Stomach (tissue), 8 donors: ENCODE measurements at regions not wholly inside any gene's neighbourhood (a gene's known extent, or its start where the extent isn't known, plus 50 kb on each side); places are given as distances from the start of the nearest gene placed in this dataset.

Experiments
- DNase-seq, 2 donors: peaks; one replicate each; pipeline versions ENCODE4 v3.0.0 to v3.0.0-alpha.2; 2013 to 2019
- H3K27ac ChIP-seq, 5 donors: fragments of 200-600 bp in 4 of 5; sonication (generic) in 4 of 5; one replicate each; pipeline ENCODE4 v1.5.1; 2013 to 2019; ENCODE audit warnings: mild to moderate bottlenecking in 1 of 5, moderate library complexity in 1 of 5
- H3K27me3 ChIP-seq, 3 donors: fragments of 200-600 bp; sonication (generic); one replicate each; pipeline ENCODE4 v1.5.1; 2017 to 2019; ENCODE audit warnings: mixed run types in 1 of 3
- H3K36me3 ChIP-seq, 4 donors: fragments of 200-600 bp; sonication (generic); 1 replicate in 3 of 4; 2 replicates in 1 of 4; pipeline ENCODE4 v1.5.1; 2016 to 2019
- H3K4me1 ChIP-seq, 4 donors: fragments of 200-600 bp; sonication (generic); one replicate each; pipeline ENCODE4 v1.5.1; 2016 to 2019
- H3K4me3 ChIP-seq, 4 donors: fragments of 200-600 bp; sonication (generic) in 3 of 4; one replicate each; pipeline ENCODE4 v1.5.1; 2016 to 2019; ENCODE audit warnings: mild to moderate bottlenecking in 1 of 4
- H3K9me3 ChIP-seq, 4 donors: fragments of 200-600 bp; sonication (generic); one replicate each; pipeline ENCODE4 v1.5.1; 2016 to 2019
- CTCF ChIP-seq, 7 experiments: fragments of 450-650 bp in 4 of 7; fragments of 200-600 bp in 3 of 7; sonication (generic) in 3 of 7; IDR thresholded peaks; one replicate each; pipeline ENCODE4 v1.5.1; 2016 to 2019; ENCODE audit warnings: antibody characterized with exemption in 7 of 7, control low read depth in 2 of 7, mild to moderate bottlenecking in 1 of 7
- EP300 ChIP-seq: sonication (generic); formaldehyde crosslinking; IDR thresholded peaks from one replicate; pipeline ENCODE4 v1.6.1; 2017; ENCODE audit warnings: antibody characterized with exemption
- POLR2A ChIP-seq, 4 donors: fragments of 450-650 bp; IDR thresholded peaks; one replicate each; pipeline ENCODE4 v1.6.1; 2016; ENCODE audit warnings: antibody characterized with exemption in 4 of 4, control low read depth in 2 of 4, mild to moderate bottlenecking in 1 of 4, moderate library complexity in 1 of 4
- POLR2AphosphoS5 ChIP-seq, 3 donors: sonication (generic); formaldehyde crosslinking; IDR thresholded peaks; one replicate each; pipeline ENCODE4 v1.6.1; 2016; ENCODE audit warnings: antibody characterized with exemption in 3 of 3
- WGBS, 5 donors: extraction: QIAGEN DNeasy Blood & Tissue Kit in 3 of 5; methylation state at CpG; one replicate each; pipeline versions ENCODE4 v1.1.5 to v1.1.7; 2013 to 2018; 5-methylcytosine and 5-hydroxymethylcytosine counted together
- intact Hi-C: fragments of 100-400 bp; cut with DNase I; formaldehyde crosslinking; loops from one replicate; pipeline ENCODE4 v1.15.1; 2023; ENCODE audit warnings: low total_unique reads
- donor health status: healthy with polysubstance abuse.
- donor health status: Bipolar disorder and iron deficiency.
- donor health status: healthy.

- intact Hi-C loops, result no loop called here
- no peaks in the 10 kb centered on the region for H3K27me3 ChIP-seq
- 82 to 90% (median 86%) methylated on average over 7 of the region's 7 CpGs for WGBS, 5 donors
- TF ChIP-seq EP300 (no peak), POLR2A (IDR thresholded peaks at IDR 0.05) (no peak), POLR2AphosphoS5 (IDR thresholded peaks at IDR 0.05) (no peak), CTCF (IDR thresholded peaks at IDR 0.05) (no peak)
- no peaks in the 10 kb centered on the region for H3K36me3 ChIP-seq
- no peaks in the 10 kb centered on the region for H3K9me3 ChIP-seq
- H3K4me1 ChIP-seq, result no peaks in the 10 kb centered on the region
- no peak overlapping the region for H3K4me3 ChIP-seq
- no peak for DNase-seq
- no peak overlapping the region for H3K27ac ChIP-seq
Observed at GRCh38 chr4:26124753-26125321, 196.0 kb upstream of the RBPJ start.

- TF ChIP-seq CTCF (IDR thresholded peaks at IDR 0.05) (no peak), POLR2A (IDR thresholded peaks at IDR 0.05) (no peak), EP300 (no peak), POLR2AphosphoS5 (IDR thresholded peaks at IDR 0.05) (no peak)
- Histone ChIP-seq H3K27ac (no peak overlapping the region), H3K4me3 (no peak overlapping the region), H3K9me3 (no peaks in the 10 kb centered on the region), H3K27me3 (no peaks in the 10 kb centered on the region), H3K4me1 (no peaks in the 10 kb centered on the region), H3K36me3 (no peaks in the 10 kb centered on the region)
- DNase-seq, result no peak
- WGBS, 5 donors, result 64 to 88% (median 84%) methylated on average over 5 of the region's 5 CpGs
- intact Hi-C loops, result no loop called here
Observed at GRCh38 chr4:26126143-26126718, 194.6 kb upstream of the RBPJ start.

GRCh38 chr4:26126994-26127393, 193.8 kb upstream of the RBPJ start:
- TF ChIP-seq POLR2A (IDR thresholded peaks at IDR 0.05), result no peak
- no peak for TF ChIP-seq POLR2AphosphoS5 (IDR thresholded peaks at IDR 0.05)
- TF ChIP-seq CTCF (IDR thresholded peaks at IDR 0.05), result no peak
- no peak for TF ChIP-seq EP300
- no peaks in the 10 kb centered on the region for H3K9me3 ChIP-seq
- no peaks in the 10 kb centered on the region for H3K27me3 ChIP-seq
- H3K4me3 ChIP-seq, result no peak overlapping the region
- H3K27ac ChIP-seq, result no peak overlapping the region
- H3K4me1 ChIP-seq, result no peaks in the 10 kb centered on the region
- intact Hi-C loops, result no loop called here
- H3K36me3 ChIP-seq, result no peaks in the 10 kb centered on the region
- no peak for DNase-seq
- 90 to 95% (median 92%) methylated on average over 4 of the region's 4 CpGs for WGBS, 5 donors

- H3K4me1 ChIP-seq, result no peaks in the 10 kb centered on the region
- no peak overlapping the region for H3K27ac ChIP-seq
- TF ChIP-seq EP300 (no peak), POLR2AphosphoS5 (IDR thresholded peaks at IDR 0.05) (peak in 2 of 3 donors; percentile 61 to 74), CTCF (IDR thresholded peaks at IDR 0.05) (no peak)
- peak in 1 of 2 donors; percentile 76 for DNase-seq
- no peaks in the 10 kb centered on the region for H3K27me3 ChIP-seq
- intact Hi-C loops, result no loop called here
- no peaks in the 10 kb centered on the region for H3K9me3 ChIP-seq
- H3K4me3 ChIP-seq, result no peak overlapping the region
- H3K36me3 ChIP-seq, result no peaks in the 10 kb centered on the region
Observed at GRCh38 chr4:26127851-26128337, 192.9 kb upstream of the RBPJ start.
